Ectodermal cell (in vitro differentiated cells): ENCODE measurements at regions not wholly inside any gene's neighbourhood (a gene's known extent, or its start where the extent isn't known, plus 50 kb on each side); places are given as distances from the start of the nearest gene placed in this dataset.

Experiments used
- H3K27ac ChIP-seq: 2 replicates; pipeline ENCODE4 v1.7.0; 2013; ENCODE audit warnings: mild to moderate bottlenecking, low read depth, low read length; ENCODE audit not compliant: insufficient read depth, poor library complexity, severe bottlenecking
- H3K27me3 ChIP-seq: 2 replicates; pipeline ENCODE4 v1.7.0; 2013; ENCODE audit warnings: mild to moderate bottlenecking, low read length; ENCODE audit not compliant: insufficient read depth, control insufficient read depth, poor library complexity, severe bottlenecking
- H3K36me3 ChIP-seq: one replicate; pipeline ENCODE4 v1.7.0; 2013; ENCODE audit warnings: low read length; ENCODE audit not compliant: control insufficient read depth, insufficient read depth
- H3K4me1 ChIP-seq: one replicate; pipeline ENCODE4 v1.7.0; 2013; ENCODE audit warnings: low read length; ENCODE audit not compliant: control insufficient read depth, insufficient read depth
- H3K4me3 ChIP-seq: 2 replicates; pipeline ENCODE4 v1.7.0; 2013; ENCODE audit warnings: low read depth, low read length, control low read depth; ENCODE audit not compliant: insufficient read depth
- H3K9me3 ChIP-seq: 2 replicates; pipeline ENCODE4 v1.7.0; 2013; ENCODE audit warnings: mild to moderate bottlenecking, low read length, moderate library complexity; ENCODE audit not compliant: control insufficient read depth
- WGBS, 2 experiments: methylation state at CpG; one replicate each; pipeline ENCODE4 v1.1.7; 2013; ENCODE audit warnings: missing lambda C conversion rate in 2 of 2; 5-methylcytosine and 5-hydroxymethylcytosine counted together

DNA sequence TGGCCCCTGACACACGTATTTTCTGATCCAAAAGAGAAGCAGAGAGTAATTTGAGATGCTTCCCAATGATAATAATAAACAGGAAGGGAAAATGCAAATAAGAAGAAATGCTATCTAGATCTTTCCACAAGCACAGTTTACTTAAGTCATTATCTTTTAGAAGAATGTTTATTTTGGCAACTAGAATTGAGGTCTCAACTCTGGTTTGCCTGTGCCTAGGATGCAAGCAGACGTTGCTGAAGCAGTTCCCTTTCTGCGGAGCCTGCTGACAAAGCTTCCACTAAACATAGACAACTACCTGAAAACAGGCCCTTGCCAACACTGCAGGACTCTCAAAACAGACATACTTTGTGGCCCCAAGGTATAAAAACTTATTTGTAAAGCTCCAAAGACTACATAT lies 315.8 kb upstream of the POM121L12 start:
- H3K4me1 ChIP-seq, result no peaks in the 10 kb centered on the region
- H3K27me3 ChIP-seq, result no peaks in the 10 kb centered on the region
- no peaks in the 10 kb centered on the region for H3K36me3 ChIP-seq
- 87% methylated on average over 3 of the region's 3 CpGs for WGBS, 2 experiments
- no peak overlapping the region for H3K27ac ChIP-seq
- no peaks in the 10 kb centered on the region for H3K9me3 ChIP-seq
- H3K4me3 ChIP-seq, result no peak overlapping the region

DNA sequence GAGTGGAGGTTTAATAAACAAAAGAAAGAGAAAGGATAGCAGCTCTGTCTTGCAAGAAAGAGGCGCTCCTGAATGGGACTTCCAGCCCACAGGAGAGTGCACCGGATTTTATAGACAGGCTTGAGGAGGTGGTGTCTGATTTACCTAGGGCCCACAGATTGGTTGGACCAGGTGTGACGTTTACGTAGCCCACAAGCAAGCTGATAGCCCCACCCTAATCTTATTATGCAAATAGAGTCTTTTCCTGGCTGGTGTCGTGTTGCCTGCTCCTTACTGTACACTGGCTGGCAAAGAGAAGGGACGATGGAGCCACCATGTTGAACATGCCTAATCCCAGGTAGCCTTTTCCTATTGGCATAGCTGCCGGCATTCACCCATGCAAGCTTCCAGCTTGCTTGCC lies 319.7 kb upstream of the POM121L12 start:
- H3K4me1 ChIP-seq, result no peaks in the 10 kb centered on the region
- WGBS, 2 experiments, result 86% methylated on average over 7 of the region's 7 CpGs
- H3K4me3 ChIP-seq, result no peak overlapping the region
- no peak overlapping the region for H3K27ac ChIP-seq
- no peaks in the 10 kb centered on the region for H3K36me3 ChIP-seq
- H3K27me3 ChIP-seq, result no peaks in the 10 kb centered on the region
- no peaks in the 10 kb centered on the region for H3K9me3 ChIP-seq

DNA sequence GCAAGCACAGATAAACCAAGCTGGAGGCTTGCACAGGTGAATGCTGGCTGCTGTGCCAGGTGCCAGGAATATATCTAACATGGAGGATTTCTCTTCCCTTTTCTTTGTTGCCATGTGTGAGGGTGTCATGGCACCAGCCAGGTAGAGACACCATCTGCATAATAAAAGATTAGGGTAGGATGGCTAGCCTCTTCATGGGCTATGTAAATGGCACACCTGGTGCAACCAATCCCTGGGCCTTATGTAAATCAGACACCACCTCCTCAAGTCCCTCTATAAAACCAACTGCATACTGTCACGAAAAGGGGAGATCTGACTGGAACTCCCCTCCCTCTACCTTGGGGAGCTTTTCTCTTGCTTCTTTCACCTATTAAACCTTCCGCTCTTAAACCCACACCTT lies 322.5 kb upstream of the POM121L12 start:
- no peak overlapping the region for H3K27ac ChIP-seq
- no peaks in the 10 kb centered on the region for H3K4me1 ChIP-seq
- H3K9me3 ChIP-seq, result no peaks in the 10 kb centered on the region
- H3K4me3 ChIP-seq, result no peak overlapping the region
- H3K36me3 ChIP-seq, result no peaks in the 10 kb centered on the region
- 70 to 74% methylated on average over 2 of the region's 2 CpGs for WGBS, 2 experiments
- no peaks in the 10 kb centered on the region for H3K27me3 ChIP-seq

DNA sequence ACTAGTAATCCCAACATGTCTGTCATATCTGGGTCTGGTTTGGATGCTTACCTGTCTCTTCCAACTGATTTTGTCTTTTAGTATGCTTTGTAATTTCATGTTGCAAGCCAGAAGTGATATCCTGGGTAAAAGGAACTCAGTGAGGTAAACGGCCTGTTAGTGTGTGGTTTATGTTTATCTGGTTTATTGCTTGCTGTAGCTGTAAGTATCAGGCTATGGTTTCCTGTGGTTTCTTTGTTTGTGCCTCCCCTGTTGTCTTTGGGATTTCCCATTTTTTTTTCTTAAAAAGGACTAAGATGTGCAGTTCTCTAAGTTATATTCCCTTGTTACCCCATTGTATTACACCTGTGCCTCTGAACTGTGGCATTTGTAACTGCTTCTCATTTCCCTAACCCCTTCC lies 323.5 kb upstream of the POM121L12 start:
- H3K27ac ChIP-seq, result no peak overlapping the region
- no peak overlapping the region for H3K4me3 ChIP-seq
- H3K9me3 ChIP-seq, result no peaks in the 10 kb centered on the region
- H3K27me3 ChIP-seq, result no peaks in the 10 kb centered on the region
- H3K36me3 ChIP-seq, result no peaks in the 10 kb centered on the region
- 86 to 93% methylated on average over 1 of the region's 1 CpG for WGBS, 2 experiments
- no peaks in the 10 kb centered on the region for H3K4me1 ChIP-seq

DNA sequence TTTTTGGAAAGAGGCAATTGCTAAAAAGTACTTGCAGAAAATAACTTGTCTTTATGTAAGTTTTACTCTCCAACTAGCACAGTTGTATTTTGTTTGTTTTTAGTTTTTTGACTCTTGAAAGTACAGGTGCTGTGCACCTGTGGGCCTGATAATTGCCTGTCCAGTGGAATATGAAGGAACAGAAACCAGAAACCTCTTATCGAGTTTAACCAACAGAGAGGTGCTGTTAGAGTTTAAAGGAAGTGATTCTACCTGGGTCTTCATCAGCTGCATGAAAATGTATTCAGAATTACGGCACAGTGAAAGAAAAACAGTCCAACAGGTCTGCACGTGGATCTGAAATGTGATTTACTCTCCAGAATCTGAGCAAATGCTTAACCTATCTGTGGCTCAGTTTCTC lies 326.6 kb upstream of the POM121L12 start:
- Histone ChIP-seq H3K4me1 (no peaks in the 10 kb centered on the region), H3K27me3 (no peaks in the 10 kb centered on the region), H3K9me3 (no peaks in the 10 kb centered on the region), H3K4me3 (no peak overlapping the region), H3K27ac (no peak overlapping the region), H3K36me3 (no peaks in the 10 kb centered on the region)
- 96% methylated on average over 3 of the region's 3 CpGs for WGBS, 2 experiments

DNA sequence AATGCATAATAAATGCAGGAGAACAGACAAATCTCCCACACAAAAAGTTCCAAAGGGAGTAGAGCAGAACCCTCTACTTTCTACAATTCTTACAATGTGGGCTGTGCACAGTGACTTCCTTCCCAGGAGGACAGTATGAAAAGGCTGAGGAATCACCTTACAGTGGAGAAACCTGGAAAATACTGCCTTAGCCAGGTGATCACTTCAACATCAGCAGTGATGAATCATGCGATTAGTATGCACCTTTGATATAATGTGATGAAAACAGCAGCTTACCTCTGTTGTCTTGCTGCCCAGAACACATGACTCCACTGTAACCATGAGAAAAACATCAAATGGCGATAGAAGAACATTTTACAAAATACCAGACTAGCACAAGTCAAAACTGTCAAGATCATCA lies 329.7 kb upstream of the POM121L12 start:
- Histone ChIP-seq H3K27ac (no peak overlapping the region), H3K4me3 (no peak overlapping the region), H3K36me3 (no peaks in the 10 kb centered on the region), H3K27me3 (no peaks in the 10 kb centered on the region), H3K4me1 (no peaks in the 10 kb centered on the region), H3K9me3 (no peaks in the 10 kb centered on the region)
- 93 to 96% methylated on average over 2 of the region's 2 CpGs for WGBS, 2 experiments

DNA sequence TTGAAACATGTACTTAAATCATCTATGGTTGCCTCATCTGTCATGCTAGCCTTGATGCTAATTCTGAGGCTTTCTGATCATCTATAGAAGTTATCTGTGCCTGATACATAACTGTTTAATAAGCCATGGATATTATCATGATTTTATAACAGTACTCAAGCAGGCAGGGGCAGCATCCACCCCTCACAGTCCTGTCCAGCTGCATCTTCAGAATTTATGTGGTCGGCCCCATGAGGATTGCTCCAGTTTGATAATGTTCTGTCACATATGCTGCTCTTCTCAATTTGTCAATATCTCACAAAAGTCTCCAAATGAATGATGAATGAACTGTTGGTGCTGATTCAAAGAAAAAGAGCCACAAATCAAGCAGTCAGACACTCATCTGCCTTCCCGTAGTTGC lies 335.1 kb upstream of the POM121L12 start:
- H3K9me3 ChIP-seq, result no peaks in the 10 kb centered on the region
- H3K4me1 ChIP-seq, result no peaks in the 10 kb centered on the region
- 83 to 85% methylated on average over 2 of the region's 2 CpGs for WGBS, 2 experiments
- H3K36me3 ChIP-seq, result no peaks in the 10 kb centered on the region
- no peak overlapping the region for H3K4me3 ChIP-seq
- no peaks in the 10 kb centered on the region for H3K27me3 ChIP-seq
- H3K27ac ChIP-seq, result no peak overlapping the region

DNA sequence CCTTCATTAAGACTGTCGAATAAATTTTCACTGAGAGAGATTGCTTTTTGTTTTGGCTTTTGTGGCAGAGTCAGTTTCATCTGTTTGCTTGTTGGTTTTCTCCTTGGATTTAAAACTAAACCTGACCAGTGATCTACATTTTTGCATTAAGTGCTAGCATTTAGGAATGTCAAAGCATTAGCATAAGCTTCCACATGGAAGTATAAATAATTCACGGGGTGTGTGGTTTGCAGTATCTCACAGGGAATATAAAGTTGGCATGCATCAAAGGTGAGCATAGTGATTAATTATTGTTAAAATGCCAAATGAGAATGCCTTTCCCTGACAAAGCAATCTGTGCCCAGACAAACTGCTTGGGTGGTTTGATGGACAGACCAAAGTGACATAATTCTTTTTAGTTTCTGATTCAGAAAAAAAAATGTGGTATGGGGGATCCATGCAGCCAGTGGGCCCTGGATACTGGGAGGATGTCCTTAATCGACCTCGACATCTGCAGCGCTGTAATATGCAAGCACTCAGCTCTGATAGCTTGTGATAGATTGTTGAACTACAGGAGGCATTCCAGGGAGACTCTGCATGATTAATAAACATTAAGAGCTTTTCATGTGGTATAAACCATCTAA lies 339.3 kb upstream of the POM121L12 start:
- Histone ChIP-seq H3K36me3 (no peaks in the 10 kb centered on the region), H3K27me3 (no peaks in the 10 kb centered on the region), H3K4me3 (no peak overlapping the region), H3K27ac (no peak overlapping the region), H3K4me1 (no peaks in the 10 kb centered on the region), H3K9me3 (no peaks in the 10 kb centered on the region)
- WGBS, 2 experiments, result 57 to 62% methylated on average over 4 to 5 of the region's 5 CpGs

DNA sequence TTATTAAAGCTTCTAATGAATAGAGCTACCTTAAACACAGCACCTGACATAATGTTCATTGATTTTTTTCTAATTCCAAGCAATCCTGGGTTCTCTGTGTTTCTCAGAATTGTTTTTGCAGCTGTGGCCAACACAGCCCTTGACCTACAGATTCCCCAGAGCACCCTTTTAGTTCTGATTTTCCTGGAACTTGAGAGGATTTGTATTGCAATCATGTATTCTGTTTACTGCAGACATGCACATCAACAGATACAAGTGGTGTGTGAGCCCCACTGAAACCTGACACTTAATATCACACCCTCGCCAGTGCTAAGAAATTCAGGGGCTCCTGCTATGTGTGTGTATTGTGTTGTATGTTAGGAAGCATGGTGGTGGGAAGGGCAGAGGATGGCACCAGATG lies 344.2 kb upstream of the POM121L12 start:
- Histone ChIP-seq H3K4me1 (no peaks in the 10 kb centered on the region), H3K4me3 (no peak overlapping the region), H3K36me3 (no peaks in the 10 kb centered on the region), H3K27me3 (no peaks in the 10 kb centered on the region), H3K27ac (no peak overlapping the region), H3K9me3 (no peaks in the 10 kb centered on the region)
- WGBS, 2 experiments, result 67 to 76% methylated on average over 1 of the region's 1 CpG

DNA sequence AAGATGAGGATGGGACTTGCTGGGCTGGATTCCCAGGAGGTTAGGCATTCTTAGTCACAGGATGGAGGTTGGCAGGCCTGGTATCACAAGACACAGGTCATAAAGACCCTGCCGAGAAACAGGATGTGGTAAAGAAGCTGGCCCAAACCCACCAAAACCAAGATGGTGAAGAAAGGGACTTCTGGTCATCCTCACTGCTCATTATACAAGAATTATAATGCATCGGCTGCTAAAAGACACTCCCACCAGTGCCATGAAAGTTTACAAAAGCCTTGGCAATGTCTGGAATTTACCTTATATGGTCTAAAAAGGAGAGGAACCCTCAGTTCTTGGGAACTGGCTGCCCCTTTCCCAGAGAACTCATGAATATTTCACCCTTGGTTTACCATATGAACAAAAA lies 345.5 kb upstream of the POM121L12 start:
- H3K4me1 ChIP-seq, result no peaks in the 10 kb centered on the region
- no peaks in the 10 kb centered on the region for H3K27me3 ChIP-seq
- 94 to 95% methylated on average over 1 to 2 of the region's 2 CpGs for WGBS, 2 experiments
- H3K9me3 ChIP-seq, result no peaks in the 10 kb centered on the region
- H3K4me3 ChIP-seq, result no peak overlapping the region
- H3K36me3 ChIP-seq, result no peaks in the 10 kb centered on the region
- H3K27ac ChIP-seq, result no peak overlapping the region

DNA sequence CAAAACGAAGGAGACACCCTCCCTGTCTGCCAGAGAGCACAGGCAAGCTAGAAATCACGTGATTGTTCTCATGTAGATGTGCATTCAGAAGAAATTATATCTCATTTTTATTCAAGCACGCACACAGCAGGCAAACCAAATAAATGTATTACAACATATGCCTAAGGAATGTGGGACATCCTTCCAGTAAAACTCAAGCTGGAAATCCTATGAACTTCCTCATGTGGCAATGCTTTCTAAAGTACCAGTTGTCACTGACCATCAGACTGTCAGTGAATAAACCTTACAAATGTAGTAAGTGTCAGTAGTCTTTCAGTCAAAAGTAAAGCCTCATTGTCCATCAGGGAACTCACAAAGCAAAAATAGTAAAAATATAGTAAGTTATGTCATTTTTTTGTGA lies 350.1 kb upstream of the POM121L12 start:
- no peaks in the 10 kb centered on the region for H3K27me3 ChIP-seq
- no peaks in the 10 kb centered on the region for H3K4me1 ChIP-seq
- H3K36me3 ChIP-seq, result no peaks in the 10 kb centered on the region
- H3K9me3 ChIP-seq, result no peaks in the 10 kb centered on the region
- H3K27ac ChIP-seq, result no peak overlapping the region
- WGBS, 2 experiments, result 77 to 80% methylated on average over 3 of the region's 3 CpGs
- no peak overlapping the region for H3K4me3 ChIP-seq
